Muscle of back (tissue), 3 donors: ENCODE measurements at regions not wholly inside any gene's neighbourhood (a gene's known extent, or its start where the extent isn't known, plus 50 kb on each side); places are given as distances from the start of the nearest gene placed in this dataset.
"Not testable (repeated sequence)": the region's sequence is repeated elsewhere in the genome, so short reads cannot be mapped to it uniquely, and the experiment has no call there.

ENCODE experiments used
- DNase-seq, 3 donors: peaks; one replicate each; pipeline versions ENCODE4 v3.0.0 to v3.0.0-alpha.2; 2013

DNA sequence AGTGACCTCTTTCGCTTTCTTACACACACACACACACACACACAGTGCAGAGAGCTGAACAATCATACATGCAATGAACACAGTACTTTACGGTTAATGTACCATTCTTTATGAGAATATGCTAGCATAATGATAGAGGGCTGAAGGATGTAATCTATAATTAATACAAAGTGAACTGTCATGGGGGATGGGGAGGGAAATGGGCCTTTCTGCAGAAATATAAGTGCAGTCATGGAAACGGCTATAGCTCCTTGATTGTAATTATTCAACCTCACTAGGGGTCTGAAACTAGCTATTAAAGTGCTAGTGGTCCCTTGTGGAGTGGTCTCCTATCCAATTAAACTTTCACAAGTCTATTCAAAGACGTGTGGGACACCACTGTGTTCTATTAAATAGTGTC, 443.2 kb upstream of the FOXG1 start:
- DNase-seq: no peak

DNA sequence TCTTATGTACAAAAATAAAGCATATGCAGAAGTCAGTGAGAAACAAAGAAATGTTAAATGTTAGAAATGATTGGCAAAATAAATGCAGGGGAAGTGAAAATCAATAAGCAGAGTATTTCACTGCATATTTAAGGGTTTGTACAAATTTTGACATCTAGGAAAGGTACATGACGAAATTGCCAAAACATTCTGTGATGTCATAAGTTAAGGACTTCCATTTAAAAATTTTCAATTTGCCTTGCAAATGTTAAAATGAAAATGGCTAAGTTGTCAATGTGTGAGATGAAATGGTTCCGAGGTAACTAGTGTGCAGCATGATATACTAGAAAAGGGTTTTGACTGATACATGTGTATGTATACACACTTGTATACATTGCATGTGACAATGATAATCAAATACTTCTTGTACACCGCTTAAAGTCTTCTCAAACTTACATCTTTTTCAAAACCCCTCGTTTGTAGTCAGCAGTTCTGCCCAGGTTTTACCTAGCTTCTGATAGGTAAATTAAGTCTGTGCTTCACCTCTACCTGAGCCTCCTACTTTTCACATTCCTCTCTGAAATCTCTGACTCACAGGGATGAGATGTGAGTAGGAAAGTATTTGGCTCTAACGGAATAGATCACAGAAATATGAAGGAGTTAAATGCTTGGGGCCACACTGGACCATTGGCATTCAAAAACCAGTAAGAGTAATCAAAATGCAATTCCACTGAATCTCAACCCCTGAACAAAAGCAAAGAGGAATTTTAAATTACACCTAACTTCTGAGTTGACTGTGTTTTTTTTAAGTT, 442.4 kb upstream of the FOXG1 start:
- DNase-seq: no peak

DNA sequence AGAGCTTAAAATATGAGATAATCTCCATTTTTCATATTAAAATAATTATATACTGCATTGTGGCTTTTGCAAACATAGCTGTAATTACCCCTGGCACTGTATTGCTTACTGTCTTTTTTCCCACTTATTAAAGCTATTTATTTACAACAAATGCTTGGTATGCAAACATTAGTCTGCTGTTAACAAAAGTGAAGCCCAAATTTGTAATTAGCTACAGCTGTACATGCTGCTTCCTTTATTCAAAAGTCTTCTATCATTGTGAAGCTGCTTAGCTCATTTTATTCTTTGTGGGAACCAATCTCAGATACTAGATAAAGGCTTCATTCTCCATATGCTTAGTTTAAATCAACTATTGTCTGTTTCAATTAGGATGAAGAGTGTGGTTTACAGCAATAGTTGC, 425.8 kb upstream of the FOXG1 start:
- no peak for DNase-seq

DNA sequence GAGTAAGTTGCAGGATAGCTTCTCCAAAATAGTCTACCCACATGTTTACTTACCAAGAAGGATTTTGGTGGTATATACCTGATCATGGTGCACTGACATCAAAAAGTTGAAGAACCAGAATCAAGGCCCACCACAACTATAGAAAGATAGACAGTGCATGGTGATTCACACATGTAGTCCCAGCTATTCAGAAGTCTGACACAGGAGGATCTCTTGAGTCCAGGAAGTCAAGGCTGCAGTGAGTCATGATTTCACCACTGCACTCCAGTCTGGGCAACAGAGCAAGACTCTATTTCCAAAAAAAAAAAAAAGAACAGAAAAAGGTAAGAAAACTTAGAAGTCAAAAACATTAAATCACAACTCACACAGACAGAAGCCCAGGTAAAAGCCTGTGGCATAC, 422.2 kb upstream of the FOXG1 start:
- no peak for DNase-seq

DNA sequence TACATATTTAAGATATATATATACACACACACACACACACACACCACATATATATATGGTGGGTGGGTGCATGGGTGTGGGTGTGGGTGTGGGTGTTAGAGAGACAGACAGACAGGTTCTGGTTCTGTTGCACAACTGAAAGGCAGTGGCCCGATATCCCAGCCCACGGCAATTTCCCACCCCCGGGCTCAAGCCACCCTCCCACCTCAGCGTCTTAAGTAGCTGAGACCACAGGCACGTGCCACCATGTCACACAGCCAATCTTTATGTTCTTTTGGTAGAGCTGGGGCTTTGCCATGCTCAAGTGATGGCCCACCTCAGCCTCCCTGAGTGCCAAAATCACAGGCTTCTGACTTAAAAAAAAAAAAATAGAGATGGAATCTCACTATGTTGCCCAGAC, 417.8 kb upstream of the FOXG1 start:
- no peak for DNase-seq

DNA sequence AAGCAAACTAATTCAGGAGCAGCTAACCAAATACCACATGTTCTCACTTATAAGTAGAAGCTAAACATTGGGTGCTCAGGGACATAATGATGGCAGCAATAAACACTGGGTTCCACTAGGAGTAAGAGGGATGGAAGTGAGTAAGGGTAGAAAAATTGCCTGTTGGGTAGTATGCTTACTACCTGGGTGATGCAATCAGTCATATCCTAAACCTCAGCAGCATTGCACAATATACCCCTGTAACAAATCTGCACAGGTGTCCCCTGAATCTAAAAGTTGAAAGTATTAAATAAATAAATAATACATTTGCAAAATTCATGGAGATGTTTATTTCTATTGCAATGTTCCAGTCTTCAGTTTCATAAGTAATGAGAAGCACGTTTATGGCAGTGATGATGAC, 409.8 kb upstream of the FOXG1 start:
- no peak for DNase-seq

DNA sequence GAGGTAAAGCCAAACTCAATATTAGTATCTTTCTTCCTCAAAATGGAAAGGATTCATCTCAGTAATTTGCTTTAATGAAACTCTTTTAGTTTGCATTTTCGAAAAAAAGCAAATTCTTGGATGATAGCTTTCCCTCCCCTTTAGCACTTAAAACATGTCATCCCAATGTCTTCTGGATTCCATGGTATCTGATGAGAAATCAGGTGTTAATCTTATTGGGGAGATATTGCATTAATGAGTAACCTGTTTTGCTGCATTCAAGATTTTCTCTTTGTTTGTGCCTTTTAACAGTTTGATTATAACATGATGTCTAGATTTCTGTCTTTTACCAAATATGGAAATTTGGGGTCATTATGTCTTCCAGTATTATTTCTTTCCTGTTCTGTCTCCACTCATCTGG, 405.1 kb upstream of the FOXG1 start:
- DNase-seq: no peak

DNA sequence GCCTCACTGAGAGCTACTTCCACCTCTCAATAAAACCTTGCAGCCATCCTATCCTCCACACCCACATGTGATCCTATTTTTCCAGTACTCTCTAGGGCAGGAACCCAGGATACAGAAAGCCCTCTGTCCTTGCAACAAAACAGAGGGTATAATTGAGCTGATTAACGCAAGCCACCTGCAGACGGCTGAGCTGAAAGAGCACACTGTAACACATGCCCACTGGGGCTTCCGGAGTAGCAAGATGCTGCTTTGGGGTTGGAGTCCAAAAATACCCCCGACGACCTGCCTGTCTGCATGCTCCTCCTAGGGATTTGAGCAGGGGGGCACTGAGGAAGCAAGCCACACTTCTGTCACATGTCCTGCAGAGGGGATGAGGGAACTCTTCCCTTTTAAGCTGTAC, 401.1 kb upstream of the FOXG1 start:
- DNase-seq: no peak

DNA sequence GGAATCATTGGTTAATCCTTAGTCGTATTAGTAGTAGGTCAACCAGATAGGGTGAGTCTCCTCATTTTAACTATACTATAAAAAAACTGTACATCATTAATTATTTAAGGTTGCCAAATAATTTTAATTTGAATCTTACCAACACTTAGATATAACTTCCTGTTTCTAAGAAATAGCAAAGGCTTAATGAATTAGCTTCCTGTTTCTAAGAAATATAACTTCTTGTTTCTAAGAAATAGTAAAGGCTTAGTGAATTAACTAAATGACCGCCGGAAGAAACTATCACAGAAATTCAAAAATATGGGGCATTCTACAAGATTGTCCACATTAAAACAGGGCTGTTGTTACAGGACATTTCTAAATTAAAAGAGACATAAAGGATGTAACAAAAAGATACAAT, 392.9 kb upstream of the FOXG1 start:
- no peak for DNase-seq

DNA sequence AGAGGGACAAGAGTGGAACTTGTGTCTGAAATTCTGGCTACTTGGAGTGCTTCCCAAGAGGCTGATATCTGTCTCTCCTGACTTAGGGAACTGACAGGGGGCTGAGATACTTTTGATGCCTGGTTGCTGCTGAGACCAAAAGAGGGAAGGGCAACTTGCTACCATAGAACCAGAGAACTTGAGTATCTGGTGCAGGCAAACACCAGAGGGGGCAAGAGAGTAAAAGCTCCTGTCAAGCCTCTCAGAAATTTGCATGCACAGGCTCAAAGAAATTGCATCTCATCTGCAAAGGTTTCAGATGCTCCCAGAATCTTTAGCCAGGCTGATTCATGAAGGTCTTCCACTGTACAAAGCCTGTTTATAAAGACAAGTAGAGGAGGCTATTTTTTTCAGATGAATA, 391.3 kb upstream of the FOXG1 start:
- peak in 1 of 3 donors; percentile 1 for DNase-seq

DNA sequence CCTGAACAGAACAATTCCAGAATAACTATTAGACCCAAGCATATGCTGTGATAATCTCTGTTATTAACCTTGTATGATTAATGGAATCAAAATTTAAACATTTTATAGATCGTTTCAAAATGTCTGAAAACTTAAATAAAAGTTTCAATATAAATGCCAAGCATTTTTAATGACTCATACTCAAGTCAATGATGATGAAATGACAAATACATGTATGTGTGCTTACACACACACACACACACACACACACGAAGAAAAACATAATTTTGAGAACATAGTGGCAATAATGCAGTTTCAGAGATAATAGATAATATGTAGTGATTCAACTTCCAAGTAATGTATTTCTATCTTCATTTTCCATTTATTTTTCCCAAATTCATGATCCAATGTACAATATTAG, 384.9 kb upstream of the FOXG1 start:
- DNase-seq: no peak

DNA sequence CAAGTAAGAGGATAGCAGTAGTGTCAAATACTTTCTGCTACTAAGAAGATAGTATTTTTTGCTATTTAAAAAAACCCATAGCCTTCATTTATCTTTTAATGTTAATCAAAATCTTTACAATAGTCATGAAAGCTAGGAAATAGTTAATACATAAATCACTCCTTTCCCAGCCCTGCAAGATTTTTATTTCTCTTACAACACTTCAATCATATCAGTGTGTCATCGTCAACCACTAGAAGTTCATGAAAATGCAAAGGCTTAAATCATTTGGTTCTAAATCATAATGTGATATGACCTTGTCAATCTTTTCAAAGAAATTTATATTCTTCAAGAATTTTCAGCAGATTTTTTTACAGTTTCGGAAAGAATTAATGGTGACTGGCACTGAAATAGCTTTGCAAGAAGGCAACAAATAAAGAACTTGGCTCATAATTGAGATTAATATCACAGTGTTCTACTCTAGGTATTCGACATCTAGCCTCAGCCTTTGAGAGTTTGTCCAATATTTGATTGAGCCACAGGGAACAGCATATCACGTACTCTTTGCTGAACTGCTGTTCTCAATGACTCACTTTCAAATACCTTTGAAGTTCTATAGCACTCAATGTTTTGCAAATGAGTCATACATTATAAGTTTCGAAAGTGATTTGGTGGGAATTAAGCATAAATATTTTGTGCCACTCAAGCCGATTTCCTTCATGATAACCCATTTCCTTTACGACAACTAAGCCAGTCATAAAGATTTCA, 384.0 kb upstream of the FOXG1 start:
- DNase-seq: peak in 1 of 3 donors; percentile 56

DNA sequence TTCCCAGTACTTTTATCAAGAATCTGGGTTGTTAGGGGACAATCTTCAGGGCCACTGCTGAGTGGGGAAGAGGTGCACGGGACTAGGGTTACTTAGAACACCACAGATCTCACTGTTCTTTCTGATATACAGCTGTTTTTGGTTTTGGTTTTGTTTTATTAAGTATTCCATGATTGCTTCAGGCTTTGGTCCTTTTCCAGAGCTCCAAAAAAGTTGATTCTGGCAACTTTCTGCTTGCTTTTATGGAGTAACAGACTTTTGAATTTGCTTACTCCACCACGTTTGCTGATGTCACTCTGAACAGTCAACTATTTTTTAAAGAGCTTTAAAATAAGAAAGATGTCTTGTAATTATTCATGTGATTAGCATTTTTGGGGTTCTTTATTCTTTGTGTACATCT, 368.1 kb upstream of the FOXG1 start:
- DNase-seq: peak in 2 of 3 donors; percentile 18 to 40

DNA sequence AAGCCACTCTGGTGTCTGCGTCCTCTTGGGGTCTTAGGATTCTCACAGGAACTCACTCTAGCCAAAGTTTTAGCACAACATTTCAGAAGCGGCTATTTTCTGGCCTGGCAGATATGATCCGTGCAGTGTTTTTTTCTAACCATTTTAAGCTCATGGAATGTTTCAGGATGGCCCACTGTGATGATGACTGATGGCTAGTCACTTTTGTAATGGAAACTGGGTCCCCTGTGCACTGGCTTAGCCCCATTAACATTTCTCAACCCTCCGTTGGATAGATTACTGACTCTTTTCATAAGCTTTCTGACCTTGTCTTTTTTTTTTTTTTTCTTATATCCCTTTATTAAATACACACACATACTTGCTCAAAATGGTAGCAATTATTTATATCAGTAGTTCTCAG, 364.9 kb upstream of the FOXG1 start:
- not testable (repeated sequence) for DNase-seq

DNA sequence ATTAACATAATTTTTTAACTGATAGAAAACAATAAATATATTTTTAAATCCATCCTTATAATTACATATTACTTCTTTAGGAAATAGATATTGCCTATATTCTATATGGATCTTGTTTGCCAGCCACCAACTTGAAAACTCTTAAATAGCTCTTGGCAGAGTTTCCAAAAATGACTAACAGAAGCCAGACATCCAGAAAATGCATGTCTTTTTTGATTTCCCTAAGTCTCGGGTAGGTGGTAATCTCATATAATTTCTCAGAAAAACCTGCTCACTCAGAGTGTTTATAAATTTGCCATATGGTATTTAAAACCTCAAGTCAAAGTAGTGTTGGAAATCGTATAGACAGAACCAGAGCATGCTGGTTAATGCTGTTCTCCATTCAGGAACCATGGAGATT, 360.4 kb upstream of the FOXG1 start:
- peak in 2 of 3 donors; percentile 8 to 33 for DNase-seq

DNA sequence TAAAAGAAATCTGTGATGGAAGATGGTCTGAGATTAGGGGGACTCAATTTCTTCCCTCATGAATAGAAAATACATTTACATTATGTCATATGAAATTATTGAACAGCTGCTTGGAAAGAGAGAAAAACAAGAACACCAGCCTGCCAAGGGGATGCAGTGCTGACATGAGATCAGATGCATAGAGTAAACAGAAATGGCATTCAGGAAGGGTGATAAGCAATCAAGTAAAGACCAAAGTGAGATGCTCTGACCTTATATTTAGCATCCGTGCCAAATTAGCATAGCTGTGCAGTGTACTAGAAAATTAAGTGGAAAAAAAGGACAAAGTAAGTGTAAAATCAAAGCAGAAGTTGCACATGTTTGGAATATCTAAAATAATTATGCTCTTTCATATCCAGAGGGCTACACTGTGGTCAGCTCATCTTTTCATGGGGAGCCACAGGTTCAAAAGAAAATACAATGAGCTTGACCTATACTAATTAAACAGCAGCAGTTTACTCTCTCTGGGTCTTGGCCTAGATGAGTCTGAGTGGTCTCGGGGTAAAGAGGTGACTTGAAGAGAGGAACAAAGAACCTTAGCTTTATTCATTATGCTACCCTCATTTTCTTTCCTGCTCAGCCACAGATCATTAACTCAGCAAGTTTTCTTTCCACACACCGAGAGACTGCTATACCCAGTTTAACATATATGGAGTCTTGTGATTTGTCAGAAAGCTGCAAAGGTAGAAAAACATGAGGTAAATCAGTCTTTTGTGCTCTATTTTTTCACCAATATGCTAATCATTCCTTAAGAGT, 359.4 kb upstream of the FOXG1 start:
- peak; percentile 16 to 68 (median 31) for DNase-seq

DNA sequence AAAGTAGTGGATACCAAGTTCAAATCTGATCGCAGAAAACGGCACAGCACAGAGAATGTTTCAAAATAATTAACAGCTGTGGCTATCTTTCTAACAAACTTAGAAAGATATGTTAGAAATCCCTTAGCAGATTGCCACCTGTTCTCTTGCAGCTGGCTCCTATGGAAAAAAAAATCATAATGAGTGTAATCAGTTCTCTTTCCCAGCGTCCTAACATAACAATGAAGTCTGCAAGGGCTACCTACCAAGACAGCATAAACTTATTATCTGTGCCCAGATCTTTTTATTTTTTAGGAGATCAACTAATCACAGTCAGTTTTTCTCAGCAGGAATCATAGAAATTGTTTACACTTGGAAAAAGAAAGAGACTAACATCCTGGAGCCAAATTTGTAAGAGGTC, 358.6 kb upstream of the FOXG1 start:
- DNase-seq: peak; percentile 25 to 65 (median 31)

DNA sequence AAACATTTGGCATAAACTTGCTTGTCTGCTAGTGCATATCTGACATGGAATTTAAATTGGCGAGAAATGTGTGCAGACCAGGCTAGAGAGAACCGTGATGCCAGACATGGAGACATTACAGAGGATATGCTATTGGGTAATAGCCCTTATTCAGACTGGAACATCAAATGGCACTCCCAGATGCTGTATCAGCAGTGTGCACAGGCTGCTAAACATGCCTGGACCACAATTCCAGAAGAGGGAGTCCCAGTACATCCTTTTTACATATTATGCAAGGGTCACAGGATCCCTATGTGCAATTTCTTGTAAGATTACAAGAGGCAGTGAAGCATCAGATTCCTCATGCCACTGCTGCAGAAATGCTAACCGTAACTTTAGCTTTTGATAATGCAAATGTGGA, 354.5 kb upstream of the FOXG1 start:
- DNase-seq: peak in 1 of 3 donors; percentile 2

DNA sequence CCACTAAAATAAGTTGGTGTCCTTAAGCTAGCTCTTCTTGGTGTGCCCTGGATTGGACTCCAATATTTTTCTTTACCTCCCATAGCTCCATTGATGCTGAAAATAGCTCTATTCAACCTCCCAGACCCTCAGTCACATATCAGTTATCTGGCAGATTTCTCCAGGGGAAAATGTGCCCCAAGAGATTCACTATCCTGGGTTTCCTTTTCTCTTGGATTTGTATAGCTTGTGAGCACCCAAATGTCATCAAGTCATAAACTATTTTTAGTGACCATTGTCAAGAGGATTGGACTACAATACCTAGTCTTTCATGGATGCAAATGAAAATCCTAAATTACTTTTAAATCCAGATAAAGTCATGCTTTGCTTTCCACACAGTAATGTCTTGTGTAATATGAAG, 339.6 kb upstream of the FOXG1 start:
- no peak for DNase-seq

DNA sequence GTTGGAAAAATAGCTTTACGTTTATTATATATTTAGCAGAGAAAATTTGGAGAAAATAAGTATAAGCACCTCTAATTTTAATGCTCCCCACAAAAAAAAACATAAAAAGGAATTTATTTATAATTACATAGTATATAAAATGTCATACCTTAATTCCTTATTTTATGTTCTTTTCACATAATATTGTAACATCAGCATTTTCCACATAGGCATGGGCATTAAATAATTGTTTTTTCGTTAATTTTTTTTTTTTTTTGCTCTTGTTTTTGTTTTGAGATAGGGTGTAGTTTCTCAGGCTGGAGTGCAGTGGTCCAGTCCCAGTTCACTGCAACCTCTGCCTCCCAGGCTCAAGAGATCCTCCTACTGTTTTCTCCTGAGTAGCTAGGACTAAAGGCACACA, 329.8 kb upstream of the FOXG1 start:
- no peak for DNase-seq

DNA sequence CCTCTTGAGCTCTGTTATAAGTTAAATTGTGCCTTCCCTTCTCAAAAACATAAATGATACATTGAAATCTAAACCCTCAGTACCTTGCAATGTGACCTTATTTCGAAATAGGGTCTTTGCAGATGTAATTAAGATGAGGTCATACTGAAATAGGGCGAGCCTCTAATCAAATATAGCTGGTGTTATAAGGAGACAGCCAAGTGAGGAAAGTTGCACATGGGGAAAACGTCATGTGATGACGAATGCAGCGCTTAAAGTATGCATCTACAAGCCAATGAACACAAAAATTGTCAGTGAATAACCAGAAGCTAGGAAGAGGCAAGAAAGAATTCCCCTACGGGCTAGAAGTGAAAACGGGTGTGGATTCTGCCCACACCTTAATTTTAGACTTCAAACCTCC, 305.2 kb upstream of the FOXG1 start:
- DNase-seq: no peak

DNA sequence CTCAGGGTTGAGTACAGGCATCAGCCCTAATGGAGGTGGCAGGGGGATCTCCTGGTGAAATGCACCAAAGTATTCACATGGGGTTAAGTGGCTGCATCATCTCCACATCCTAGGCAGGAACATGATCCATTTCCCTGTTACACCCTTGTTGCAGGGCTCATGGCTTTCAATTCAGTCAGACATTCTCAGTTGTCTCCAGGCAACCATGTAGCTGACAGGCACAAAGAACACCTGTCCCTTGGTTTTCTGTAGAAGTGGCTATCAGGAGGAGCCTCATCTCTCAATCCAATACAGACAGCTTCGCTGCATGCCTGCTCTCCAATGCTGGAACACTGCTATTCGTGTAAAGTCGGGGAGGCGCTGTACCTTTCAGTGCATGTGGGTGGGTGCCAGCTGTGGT, 299.0 kb upstream of the FOXG1 start:
- peak in 2 of 3 donors; percentile 8 to 26 for DNase-seq
